ENCODE measurements at regions not wholly inside any gene's neighbourhood (a gene's known extent, or its start where the extent isn't known, plus 50 kb on each side); places are given as distances from the start of the nearest gene placed in this dataset. TPM values are rescaled to one million over a fixed set of nuclear protein-coding genes. Genes with fewer than 3 reads are reported as not detected.

Small RNA genes lying in the stretch of these regions (small RNA-seq; reads per million reads assigned to genes)
- gene RNU6-713P, result not detected

Measured in GM12878 (cell line).